HG02571 (cell line): ENCODE measurements at regions not wholly inside any gene's neighbourhood (a gene's known extent, or its start where the extent isn't known, plus 50 kb on each side); places are given as distances from the start of the nearest gene placed in this dataset.

ENCODE experiments used
- ATAC-seq: cut with Tn5 transposase; IDR thresholded peaks from one replicate; pipeline ENCODE4 v1.9.1; 2021; ENCODE audit warnings: mild to moderate bottlenecking, moderate library complexity; ENCODE audit not compliant: unreplicated experiment

- no peak for ATAC-seq
These were observed 282.2 kb downstream of the CDH26 start for GRCh38 chr20:60240415-60240814.

DNA sequence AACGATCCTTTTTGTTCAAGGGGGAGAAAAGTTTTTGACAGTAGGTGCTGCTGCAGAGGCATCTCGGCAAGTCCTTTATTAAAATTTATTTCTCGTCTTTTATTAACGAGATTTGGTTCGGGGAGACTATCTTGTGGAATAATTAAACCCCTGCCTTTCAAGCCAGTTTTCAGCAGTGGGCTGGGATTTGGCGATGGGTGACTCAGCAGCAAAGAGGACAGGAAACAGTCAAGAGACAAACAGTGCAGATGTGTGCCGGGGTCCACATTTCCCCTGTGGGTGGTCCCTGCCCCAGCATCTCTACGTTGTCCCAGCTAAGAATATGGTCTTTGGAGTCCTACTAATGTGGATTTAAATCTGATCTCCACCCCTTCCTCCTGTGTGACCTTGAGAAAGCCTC, 282.8 kb downstream of the CDH26 start:
- ATAC-seq: no peak

- no peak for ATAC-seq
These were observed 284.7 kb downstream of the CDH26 start for GRCh38 chr20:60242836-60243505.

- no peak for ATAC-seq
These were observed 286.3 kb downstream of the CDH26 start for GRCh38 chr20:60244373-60245146.

- ATAC-seq: no peak
These were observed 288.5 kb downstream of the CDH26 start for GRCh38 chr20:60246751-60247150.

- ATAC-seq: no peak
These were observed 291.2 kb downstream of the CDH26 start for GRCh38 chr20:60249436-60249835.

DNA sequence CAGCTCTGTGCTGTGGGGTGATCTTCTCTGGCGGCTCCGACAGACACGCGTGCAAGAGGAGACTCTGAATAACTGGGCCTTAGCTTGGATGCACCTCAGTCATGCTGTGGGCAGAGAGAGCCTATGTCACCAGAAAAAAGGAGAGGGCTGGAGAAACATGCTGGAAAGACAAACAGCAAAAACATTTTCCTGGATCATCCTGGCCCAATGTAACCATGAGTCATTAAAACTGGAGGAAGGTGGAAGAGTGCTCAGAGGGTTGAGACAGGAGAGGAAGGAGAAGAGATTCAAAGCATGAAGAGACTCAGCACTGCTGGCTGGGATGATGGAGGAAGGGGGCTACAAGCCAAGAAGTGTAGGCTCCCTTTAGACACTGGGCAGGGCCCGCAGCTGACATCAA, 292.0 kb downstream of the CDH26 start:
- ATAC-seq: no peak

GRCh38 chr20:60252866-60253265, 294.6 kb downstream of the CDH26 start:
- ATAC-seq: no peak

- ATAC-seq: no peak
These were observed 295.2 kb downstream of the CDH26 start for GRCh38 chr20:60253471-60253870.

DNA sequence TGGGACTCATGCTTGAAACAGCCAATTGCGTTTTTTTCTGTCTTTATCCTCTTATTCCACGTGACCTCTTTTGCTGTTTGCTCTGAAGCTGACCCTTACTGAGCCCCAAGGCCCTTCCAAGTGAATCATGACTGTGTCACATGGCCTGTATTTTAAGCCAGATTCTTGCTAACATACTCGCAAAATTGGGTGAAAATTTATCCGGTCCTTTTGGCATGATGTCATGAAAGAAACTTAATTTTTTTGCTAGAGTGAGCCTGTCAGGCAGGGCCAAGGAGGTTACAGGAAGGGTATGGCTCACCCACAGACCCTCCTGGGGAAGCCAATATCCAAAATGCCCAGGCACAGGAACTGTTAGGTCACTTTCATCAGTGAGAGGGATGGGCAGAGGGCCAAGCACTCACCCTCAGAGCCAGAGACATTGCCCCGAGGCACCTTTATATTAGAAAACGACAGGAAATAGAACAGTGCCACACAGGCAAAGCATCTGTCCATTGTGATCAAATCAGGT, 296.7 kb downstream of the CDH26 start:
- no peak for ATAC-seq

GRCh38 chr20:60255415-60255814, 297.2 kb downstream of the CDH26 start:
- ATAC-seq: no peak

- ATAC-seq: no peak
These were observed 297.6 kb downstream of the CDH26 start for GRCh38 chr20:60255866-60256265.

DNA sequence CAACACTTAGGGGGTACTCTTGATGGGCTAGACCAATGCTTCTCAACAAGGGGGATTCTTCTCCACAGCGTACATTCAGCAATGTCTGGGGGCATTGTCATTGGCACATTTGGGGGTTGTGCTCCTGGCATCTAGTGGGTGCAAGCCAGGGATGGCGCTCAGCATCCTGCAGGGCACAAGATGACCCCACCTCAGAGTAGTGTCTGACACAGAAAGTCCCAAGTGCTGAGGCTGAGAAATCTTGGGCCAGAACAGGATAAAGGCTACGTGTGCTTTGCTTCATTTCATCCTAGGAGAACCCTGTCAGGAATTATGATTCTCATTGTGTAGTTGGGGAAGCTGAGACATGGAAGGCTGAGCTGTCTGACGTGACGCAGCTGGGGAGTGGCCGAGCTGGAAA, 298.6 kb downstream of the CDH26 start:
- no peak for ATAC-seq

- no peak for ATAC-seq
These were observed 299.4 kb downstream of the CDH26 start for GRCh38 chr20:60257671-60258070.

DNA sequence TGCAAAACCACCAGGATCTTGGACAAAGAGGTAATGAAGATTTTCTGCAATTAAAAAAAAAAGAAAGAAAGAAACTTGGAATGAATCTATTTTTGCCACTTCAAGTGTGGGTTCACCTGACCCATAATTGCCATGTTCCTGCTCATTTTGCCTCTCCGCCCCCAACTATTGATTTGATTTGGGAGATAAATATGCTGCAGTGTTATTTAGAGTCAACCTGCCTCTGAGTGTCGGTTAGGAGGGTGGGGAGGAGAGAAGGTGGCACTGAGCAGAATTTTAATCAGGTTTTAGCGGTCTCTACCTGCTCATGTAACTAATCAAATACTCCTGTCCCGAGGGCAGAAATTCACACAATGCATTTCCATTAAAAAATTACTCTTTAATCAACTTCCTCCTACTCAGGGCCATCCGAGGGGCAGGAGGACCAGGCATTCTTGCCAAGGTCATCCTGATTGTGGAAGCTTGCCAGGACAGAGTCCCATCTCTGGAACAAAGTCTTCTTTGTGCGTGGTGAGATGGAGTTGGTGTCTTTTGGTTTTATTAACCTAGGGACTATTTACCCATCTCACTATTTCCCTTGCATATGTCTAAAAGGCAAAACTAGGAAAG, 300.1 kb downstream of the CDH26 start:
- no peak for ATAC-seq

DNA sequence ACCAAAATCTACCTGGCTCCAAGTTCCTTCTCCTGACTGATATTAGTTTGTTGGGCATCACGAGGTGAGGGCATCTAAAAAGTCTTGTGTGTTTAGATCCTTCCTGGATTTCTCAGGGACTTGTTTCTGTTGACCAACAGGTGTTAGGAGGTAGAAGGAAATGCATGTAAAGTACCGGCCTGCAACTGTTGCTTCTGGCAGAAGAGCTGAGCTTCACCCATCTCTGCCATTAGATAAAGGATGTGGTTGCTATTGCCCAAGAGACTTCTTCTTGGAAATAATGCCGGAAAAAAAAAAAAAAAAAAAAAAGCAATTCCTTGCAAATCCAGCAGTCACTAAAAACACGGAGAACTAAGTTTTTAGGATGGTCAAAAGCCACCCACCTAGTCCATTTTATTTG, 303.1 kb downstream of the CDH26 start:
- no peak for ATAC-seq

GRCh38 chr20:60262967-60263603, 304.9 kb downstream of the CDH26 start:
- ATAC-seq: no peak

DNA sequence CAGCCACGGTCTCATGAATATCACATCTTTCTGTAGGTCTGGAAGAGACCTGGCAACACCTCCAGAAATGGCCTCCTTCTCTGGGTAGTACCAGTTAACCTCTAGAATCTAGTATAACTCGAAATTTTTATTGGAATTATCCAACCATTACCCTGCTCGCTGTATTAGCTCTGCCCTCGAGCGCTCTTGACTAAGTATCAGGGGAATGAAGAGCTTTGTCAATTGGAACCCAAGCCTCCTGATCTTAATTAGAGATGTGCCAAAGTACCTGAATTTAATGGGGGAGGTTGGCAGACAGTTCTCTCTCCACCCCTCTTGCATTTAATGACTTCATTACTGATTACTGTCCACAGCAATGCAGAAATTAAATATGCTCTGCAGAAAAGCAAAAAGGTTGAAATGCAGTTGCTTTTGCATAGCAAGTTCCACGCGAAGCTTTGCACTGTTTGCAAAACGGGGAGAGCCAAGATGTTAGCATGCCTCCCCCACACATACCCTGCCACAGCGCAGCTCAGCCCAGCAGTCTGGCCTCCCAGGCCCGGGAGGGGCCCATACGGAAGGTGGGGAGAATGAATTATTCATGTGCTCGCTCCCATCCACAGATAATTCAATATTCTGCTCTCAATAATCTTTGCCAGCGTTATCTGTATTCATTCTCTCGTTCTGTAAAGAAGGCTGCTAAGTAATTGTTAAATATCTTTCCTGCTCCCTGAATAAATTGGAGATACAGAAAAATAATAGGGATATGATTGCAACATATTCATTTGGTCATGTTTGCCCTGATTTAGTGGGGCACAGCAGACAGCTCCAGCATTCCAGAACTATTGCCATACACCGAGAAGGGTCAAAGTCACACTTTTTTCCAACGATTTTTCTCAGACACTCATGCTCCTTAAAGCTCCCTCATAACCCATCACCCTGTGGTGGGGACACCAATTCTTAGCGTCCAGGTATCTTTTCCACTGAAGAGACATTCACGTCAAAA, 305.8 kb downstream of the CDH26 start:
- ATAC-seq: no peak

DNA sequence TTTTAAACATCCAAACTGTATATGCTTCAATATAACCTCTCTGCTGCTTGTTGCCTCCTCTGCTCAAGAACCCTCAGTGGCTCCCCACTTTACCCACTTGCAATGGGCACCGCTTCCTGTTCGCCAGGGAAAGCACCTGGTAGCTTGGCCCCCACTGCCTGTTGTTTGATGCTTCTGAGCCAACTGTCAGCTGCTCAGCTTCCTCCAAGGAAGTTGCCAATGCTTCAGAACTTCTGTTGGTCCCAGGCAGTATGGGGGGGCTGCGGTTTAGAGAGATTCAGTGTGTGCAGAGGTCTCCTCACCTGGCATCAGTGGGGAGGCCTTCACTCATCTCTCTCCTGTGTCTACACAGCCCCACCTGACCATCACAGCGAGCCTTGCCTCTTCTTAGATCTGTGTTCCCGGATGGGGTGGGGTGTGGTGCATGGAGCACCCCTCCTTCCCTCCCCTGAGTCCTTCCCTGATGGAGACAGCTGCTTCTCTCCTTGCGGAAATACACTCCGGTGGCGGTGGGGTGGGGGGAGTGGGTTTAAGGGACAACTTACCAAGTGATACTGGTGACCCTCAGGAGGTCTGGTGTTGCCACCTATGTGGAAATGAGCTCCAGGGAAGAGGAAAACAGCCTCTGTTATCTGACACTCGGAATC, 308.1 kb downstream of the CDH26 start:
- ATAC-seq: no peak

DNA sequence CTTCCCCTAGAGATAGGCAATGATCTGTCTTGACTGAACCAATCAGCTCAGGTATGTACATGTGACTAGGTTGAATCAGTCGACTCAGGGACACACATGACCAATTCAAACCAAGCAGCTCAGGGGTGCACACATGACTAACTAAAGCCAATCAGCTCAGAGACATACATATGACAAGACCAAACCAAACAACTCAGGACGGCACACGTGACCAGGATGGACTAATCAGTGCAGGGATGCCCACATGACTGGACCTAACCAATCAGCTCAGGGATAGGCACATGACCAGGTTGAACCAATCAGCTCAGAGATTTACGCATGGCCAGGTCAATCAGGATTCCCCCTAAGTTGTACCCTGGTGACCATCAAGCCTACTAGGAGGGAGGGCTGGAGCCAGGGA, 310.3 kb downstream of the CDH26 start:
- no peak for ATAC-seq
